ENCODE measurements at regions not wholly inside any gene's neighbourhood (a gene's known extent, or its start where the extent isn't known, plus 50 kb on each side); places are given as distances from the start of the nearest gene placed in this dataset.

DNA sequence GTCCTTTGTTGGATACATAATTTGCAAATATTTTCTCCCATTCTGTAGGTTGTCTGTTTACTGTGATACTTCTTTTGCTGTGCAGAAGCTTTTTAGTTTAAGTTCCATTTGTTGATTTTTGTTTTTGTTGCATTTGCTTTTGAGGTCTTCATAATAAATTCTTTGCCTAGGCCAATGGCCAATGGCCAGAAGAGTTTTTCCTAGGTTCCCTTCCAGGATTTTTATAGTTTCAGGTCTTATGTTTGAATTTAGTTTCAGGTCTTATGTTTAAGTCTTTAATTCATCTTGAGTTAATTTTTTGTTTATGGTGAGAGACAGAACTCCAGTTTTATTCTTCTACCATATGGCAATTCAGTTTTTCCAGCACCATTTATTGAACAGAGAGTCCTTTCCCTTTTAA is 90.1 kb upstream of the GOT2 start:
- Histone ChIP-seq H3K27me3 (ENCODE audit: low read length) (0 out of 2 replicates have a peak, but pooled peaks cover 5% of the 10 kb centered on the region), H3K9me2 (replicated peaks; ENCODE audit: low read length) (no peaks in the 10 kb centered on the region), H3K4me3 (ENCODE audit: low read length) (no peak overlapping the region), H3K36me3 (ENCODE audit: low read depth, low read length) (no peaks in the 10 kb centered on the region), H3K27ac (ENCODE audit: low read length) (no peak overlapping the region), H3K4me1 (ENCODE audit: insufficient read depth, low read length) (no peaks in the 10 kb centered on the region), H3K9me3 (ENCODE audit: low read length) (no peaks in the 10 kb centered on the region), H3F3A (ENCODE audit: low read length, unreplicated experiment) (no peaks in the 10 kb centered on the region), H3K79me2 (ENCODE audit: low read length) (no peaks in the 10 kb centered on the region), H3K9ac (ENCODE audit: low read length) (no peak overlapping the region), H4K20me1 (ENCODE audit: low read length) (no peaks in the 10 kb centered on the region), H3K4me2 (ENCODE audit: low read length) (no peak overlapping the region), H2AFZ (ENCODE audit: low read length) (no peak overlapping the region)
- no TSS peak for BruUV-seq (replicated peaks)
- intact Hi-C loops (cut with micrococcal nuclease): no loop called here
- no peak for DNase-seq
- ChIA-PET CTCF (no interaction called here), POLR2A (ENCODE audit: unreplicated experiment) (no interaction called here)
- no peak for ATAC-seq
- TF ChIP-seq EZH2phosphoT487 (IDR thresholded peaks at IDR 0.05; ENCODE audit: borderline replicate concordance, low read length): no peak

DNA sequence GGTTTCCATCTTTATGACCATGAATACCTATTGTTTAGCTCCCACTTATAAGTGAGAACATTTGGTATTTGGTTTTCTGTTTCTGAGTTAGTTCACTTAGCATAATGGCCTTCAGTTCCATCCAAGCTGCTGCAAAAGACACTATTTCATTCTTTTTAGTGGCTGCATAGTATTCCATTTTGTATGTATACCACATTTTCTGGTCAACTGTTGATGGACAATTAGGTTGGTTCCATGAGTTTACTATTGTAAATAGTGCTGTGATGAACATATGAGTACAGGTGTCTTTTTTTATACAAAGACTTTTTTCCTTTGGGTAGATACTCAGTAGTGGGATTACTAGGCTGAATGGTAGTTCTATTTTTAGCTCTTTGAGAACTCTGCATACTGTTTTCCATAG is 87.8 kb upstream of the GOT2 start:
- Histone ChIP-seq H3F3A (ENCODE audit: low read length, unreplicated experiment) (no peaks in the 10 kb centered on the region), H3K4me2 (ENCODE audit: low read length) (no peak overlapping the region), H3K27ac (ENCODE audit: low read length) (no peak overlapping the region), H3K4me1 (ENCODE audit: insufficient read depth, low read length) (no peaks in the 10 kb centered on the region), H3K9me3 (ENCODE audit: low read length) (no peaks in the 10 kb centered on the region), H3K9ac (ENCODE audit: low read length) (no peak overlapping the region), H3K79me2 (ENCODE audit: low read length) (no peaks in the 10 kb centered on the region), H3K4me3 (ENCODE audit: low read length) (no peak overlapping the region), H3K36me3 (ENCODE audit: low read depth, low read length) (no peaks in the 10 kb centered on the region), H3K27me3 (ENCODE audit: low read length) (peaks cover 2% of the 10 kb centered on the region; the same call in 1 of the 2 replicates), H3K9me2 (replicated peaks; ENCODE audit: low read length) (no peaks in the 10 kb centered on the region), H2AFZ (ENCODE audit: low read length) (no peak overlapping the region), H4K20me1 (ENCODE audit: low read length) (no peaks in the 10 kb centered on the region)
- ChIA-PET CTCF (no interaction called here), POLR2A (ENCODE audit: unreplicated experiment) (no interaction called here)
- DNase-seq (no peak), ATAC-seq (no peak)
- no TSS peak for BruUV-seq (replicated peaks)
- intact Hi-C loops (cut with micrococcal nuclease): no loop called here
- no peak for TF ChIP-seq EZH2phosphoT487 (IDR thresholded peaks at IDR 0.05; ENCODE audit: borderline replicate concordance, low read length)

DNA sequence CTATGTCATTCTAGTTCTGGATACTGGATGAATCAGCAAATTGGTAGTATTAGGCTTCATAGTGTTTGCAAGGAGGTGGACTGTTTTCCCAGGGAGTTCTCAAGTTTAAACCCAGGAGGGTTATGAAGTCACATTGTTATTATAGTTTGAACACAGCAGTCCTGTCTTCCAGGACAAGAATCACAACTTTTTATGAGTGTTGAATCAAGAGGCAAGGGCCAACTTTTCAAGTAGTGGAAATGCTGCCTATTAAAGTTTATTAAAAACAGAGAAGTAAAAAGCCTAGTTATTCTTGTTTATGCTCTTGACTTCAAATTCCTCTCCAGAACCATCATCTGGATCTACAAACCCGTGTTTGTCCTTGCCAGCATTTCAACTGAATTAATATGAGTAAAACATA is 86.3 kb upstream of the GOT2 start:
- ChIA-PET POLR2A (ENCODE audit: unreplicated experiment) (no interaction called here), CTCF (no interaction called here)
- TF ChIP-seq CTCF (conservative IDR thresholded peaks at IDR 0.05; ENCODE audit: low read depth, low read length) (no peak), EZH2 (IDR thresholded peaks at IDR 0.05; ENCODE audit: low read length, unreplicated experiment) (no peak), EZH2phosphoT487 (IDR thresholded peaks at IDR 0.05; ENCODE audit: borderline replicate concordance, low read length) (no peak)
- ATAC-seq (no peak), DNase-seq (no peak)
- intact Hi-C loops (cut with micrococcal nuclease): no loop called here
- no peaks in the 10 kb centered on the region for H3K9me3 ChIP-seq (ENCODE audit: low read length)
- no peaks in the 10 kb centered on the region for H3K4me1 ChIP-seq (ENCODE audit: insufficient read depth, low read length)
- no peaks in the 10 kb centered on the region for H3K9me2 ChIP-seq (replicated peaks; ENCODE audit: low read length)
- no peak overlapping the region for H2AFZ ChIP-seq (ENCODE audit: low read length)
- H3K27me3 ChIP-seq (ENCODE audit: low read length): peaks cover 6% of the 10 kb centered on the region; the same call in 1 of the 2 replicates
- H3K79me2 ChIP-seq (ENCODE audit: low read length): no peaks in the 10 kb centered on the region
- no peaks in the 10 kb centered on the region for H4K20me1 ChIP-seq (ENCODE audit: low read length)
- no peaks in the 10 kb centered on the region for H3F3A ChIP-seq (ENCODE audit: low read length, unreplicated experiment)
- H3K4me2 ChIP-seq (ENCODE audit: low read length): no peak overlapping the region
- H3K36me3 ChIP-seq (ENCODE audit: low read depth, low read length): no peaks in the 10 kb centered on the region
- H3K27ac ChIP-seq (ENCODE audit: low read length): no peak overlapping the region
- no TSS peak for BruUV-seq (replicated peaks)
- no peak overlapping the region for H3K4me3 ChIP-seq (ENCODE audit: low read length)
- H3K9ac ChIP-seq (ENCODE audit: low read length): no peak overlapping the region

DNA sequence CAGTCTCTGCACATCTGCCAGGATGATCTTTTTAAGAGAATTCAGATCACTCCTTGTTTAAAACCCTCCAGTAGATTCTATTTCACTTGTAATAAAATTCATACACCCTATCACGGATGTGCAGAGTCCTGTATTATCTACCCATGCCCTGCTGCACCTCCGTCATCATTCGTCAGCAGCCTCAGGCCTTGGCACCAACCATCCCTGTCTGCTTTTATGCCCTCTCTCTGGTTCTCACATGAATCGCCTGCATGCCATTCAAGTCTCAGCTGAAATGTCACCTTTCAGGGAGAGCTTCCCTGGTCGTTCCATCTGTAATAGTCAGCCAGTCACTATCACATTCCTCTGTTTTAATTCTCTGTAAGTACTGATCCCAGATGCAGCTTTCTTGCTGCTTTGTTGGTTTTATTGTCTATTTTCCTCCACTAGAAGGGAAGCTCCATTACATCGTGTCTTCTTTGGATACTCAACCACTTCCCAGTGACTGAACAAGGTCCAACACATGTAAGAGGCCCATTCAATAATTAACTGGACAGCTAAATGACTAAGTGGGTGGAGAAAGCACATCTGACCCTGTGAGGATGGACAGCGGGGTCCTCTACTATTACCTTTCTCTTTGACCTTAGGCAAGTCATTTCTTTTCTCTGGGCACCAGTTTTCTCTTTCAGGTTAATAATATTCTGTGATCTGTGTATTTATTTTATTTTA is 81.2 kb upstream of the GOT2 start:
- H3K9ac ChIP-seq (ENCODE audit: low read length): no peak overlapping the region
- H3K27ac ChIP-seq (ENCODE audit: low read length): no peak overlapping the region
- H3K4me2 ChIP-seq (ENCODE audit: low read length): no peak overlapping the region
- H2AFZ ChIP-seq (ENCODE audit: low read length): no peak overlapping the region
- ChIA-PET POLR2A (ENCODE audit: unreplicated experiment) (no interaction called here), CTCF (no interaction called here)
- H3K27me3 ChIP-seq (ENCODE audit: low read length): peaks cover 6% of the 10 kb centered on the region; the same call in 1 of the 2 replicates
- no peaks in the 10 kb centered on the region for H3K36me3 ChIP-seq (ENCODE audit: low read depth, low read length)
- no peak overlapping the region for H3K4me3 ChIP-seq (ENCODE audit: low read length)
- H4K20me1 ChIP-seq (ENCODE audit: low read length): no peaks in the 10 kb centered on the region
- BruUV-seq (replicated peaks): no TSS peak
- TF ChIP-seq CTCF (conservative IDR thresholded peaks at IDR 0.05; ENCODE audit: low read depth, low read length) (no peak), EZH2 (IDR thresholded peaks at IDR 0.05; ENCODE audit: low read length, unreplicated experiment) (no peak), EZH2phosphoT487 (IDR thresholded peaks at IDR 0.05; ENCODE audit: borderline replicate concordance, low read length) (no peak)
- H3K79me2 ChIP-seq (ENCODE audit: low read length): no peaks in the 10 kb centered on the region
- intact Hi-C loops (cut with micrococcal nuclease): no loop called here
- no peak for ATAC-seq
- no peaks in the 10 kb centered on the region for H3K9me2 ChIP-seq (replicated peaks; ENCODE audit: low read length)
- H3F3A ChIP-seq (ENCODE audit: low read length, unreplicated experiment): no peaks in the 10 kb centered on the region
- no peaks in the 10 kb centered on the region for H3K9me3 ChIP-seq (ENCODE audit: low read length)
- DNase-seq: no peak
- no peaks in the 10 kb centered on the region for H3K4me1 ChIP-seq (ENCODE audit: insufficient read depth, low read length)

All from PC-3 (cell line).